ENCODE measurements at regions not wholly inside any gene's neighbourhood (a gene's known extent, or its start where the extent isn't known, plus 50 kb on each side); places are given as distances from the start of the nearest gene placed in this dataset.

DNA sequence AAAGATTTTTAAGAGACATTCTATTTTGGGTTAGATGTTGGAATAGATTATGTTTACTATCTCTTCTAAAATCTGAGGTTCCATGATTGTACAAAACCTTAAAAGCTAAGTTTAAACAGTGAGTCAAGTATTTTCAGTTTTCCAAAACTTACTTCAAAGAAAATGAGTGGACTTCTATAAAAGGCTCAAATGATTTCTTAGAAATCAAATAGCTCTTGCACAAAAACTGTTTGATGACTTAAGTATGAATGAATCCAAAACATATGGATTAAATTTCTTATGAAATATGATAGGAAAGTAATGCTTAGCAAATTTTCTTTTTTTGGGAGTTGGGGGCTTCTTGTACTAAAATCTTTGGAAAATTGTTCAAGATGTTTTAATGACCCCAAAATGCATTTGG, 837.3 kb upstream of the SLC35B3 start:
- Mint-ChIP-seq H3K27ac (ENCODE audit: unreplicated experiment) (no peak overlapping the region), H3K9me3 (ENCODE audit: low read depth, unreplicated experiment) (no peaks in the 10 kb centered on the region), H3K4me3 (ENCODE audit: low read depth, unreplicated experiment) (no peak overlapping the region), H3K27me3 (ENCODE audit: unreplicated experiment) (no peaks in the 10 kb centered on the region), H3K4me1 (ENCODE audit: low read depth, unreplicated experiment) (no peaks in the 10 kb centered on the region), H3K36me3 (ENCODE audit: insufficient read depth, unreplicated experiment) (no peaks in the 10 kb centered on the region)
- intact Hi-C loops (cut with micrococcal nuclease; ENCODE audit: unreplicated experiment): no loop called here
- TF ChIP-seq, protein P1, sequence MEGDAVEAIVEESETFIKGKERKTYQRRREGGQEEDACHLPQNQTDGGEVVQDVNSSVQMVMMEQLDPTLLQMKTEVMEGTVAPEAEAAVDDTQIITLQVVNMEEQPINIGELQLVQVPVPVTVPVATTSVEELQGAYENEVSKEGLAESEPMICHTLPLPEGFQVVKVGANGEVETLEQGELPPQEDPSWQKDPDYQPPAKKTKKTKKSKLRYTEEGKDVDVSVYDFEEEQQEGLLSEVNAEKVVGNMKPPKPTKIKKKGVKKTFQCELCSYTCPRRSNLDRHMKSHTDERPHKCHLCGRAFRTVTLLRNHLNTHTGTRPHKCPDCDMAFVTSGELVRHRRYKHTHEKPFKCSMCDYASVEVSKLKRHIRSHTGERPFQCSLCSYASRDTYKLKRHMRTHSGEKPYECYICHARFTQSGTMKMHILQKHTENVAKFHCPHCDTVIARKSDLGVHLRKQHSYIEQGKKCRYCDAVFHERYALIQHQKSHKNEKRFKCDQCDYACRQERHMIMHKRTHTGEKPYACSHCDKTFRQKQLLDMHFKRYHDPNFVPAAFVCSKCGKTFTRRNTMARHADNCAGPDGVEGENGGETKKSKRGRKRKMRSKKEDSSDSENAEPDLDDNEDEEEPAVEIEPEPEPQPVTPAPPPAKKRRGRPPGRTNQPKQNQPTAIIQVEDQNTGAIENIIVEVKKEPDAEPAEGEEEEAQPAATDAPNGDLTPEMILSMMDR (IDR thresholded peaks at IDR 0.05; ENCODE audit: unreplicated experiment): no peak
- BruUV-seq (replicated peaks): no TSS peak
- no peak for DNase-seq
- CTCF ChIA-PET: no interaction called here

- Mint-ChIP-seq H3K9me3 (ENCODE audit: low read depth, unreplicated experiment) (peaks cover 3% of the 10 kb centered on the region), H3K36me3 (ENCODE audit: insufficient read depth, unreplicated experiment) (no peaks in the 10 kb centered on the region), H3K27ac (ENCODE audit: unreplicated experiment) (no peak overlapping the region), H3K4me1 (ENCODE audit: low read depth, unreplicated experiment) (no peaks in the 10 kb centered on the region), H3K4me3 (ENCODE audit: low read depth, unreplicated experiment) (no peak overlapping the region), H3K27me3 (ENCODE audit: unreplicated experiment) (no peaks in the 10 kb centered on the region)
- intact Hi-C loops (cut with micrococcal nuclease; ENCODE audit: unreplicated experiment): no loop called here
- CTCF ChIA-PET: no interaction called here
- BruUV-seq (replicated peaks): no TSS peak
- no peak for DNase-seq
- TF ChIP-seq, protein P1 (IDR thresholded peaks at IDR 0.05; ENCODE audit: unreplicated experiment): no peak
Measured at GRCh38 chr6:9266741-9267140, 831.4 kb upstream of the SLC35B3 start.

DNA sequence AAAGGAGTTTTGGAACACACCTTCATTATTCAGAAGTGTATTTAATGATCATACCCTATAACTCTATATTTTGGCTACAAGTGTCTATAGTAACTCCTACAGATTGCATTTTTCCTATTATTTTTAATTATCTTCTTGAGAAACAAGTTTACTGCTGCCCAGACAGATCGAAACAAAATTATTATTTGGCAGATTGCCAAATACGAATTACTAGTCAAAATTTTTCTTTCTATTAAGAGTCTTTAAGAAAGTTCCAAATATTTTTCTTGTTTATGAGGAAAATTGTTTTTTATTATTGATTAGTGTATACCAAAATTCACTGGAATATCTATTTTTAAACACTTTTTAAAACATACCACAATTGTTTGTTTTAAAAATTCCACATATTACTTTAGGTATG, 821.9 kb upstream of the SLC35B3 start:
- CTCF ChIA-PET: no interaction called here
- no peaks in the 10 kb centered on the region for H3K27me3 Mint-ChIP-seq (ENCODE audit: unreplicated experiment)
- intact Hi-C loops (cut with micrococcal nuclease; ENCODE audit: unreplicated experiment): no loop called here

DNA sequence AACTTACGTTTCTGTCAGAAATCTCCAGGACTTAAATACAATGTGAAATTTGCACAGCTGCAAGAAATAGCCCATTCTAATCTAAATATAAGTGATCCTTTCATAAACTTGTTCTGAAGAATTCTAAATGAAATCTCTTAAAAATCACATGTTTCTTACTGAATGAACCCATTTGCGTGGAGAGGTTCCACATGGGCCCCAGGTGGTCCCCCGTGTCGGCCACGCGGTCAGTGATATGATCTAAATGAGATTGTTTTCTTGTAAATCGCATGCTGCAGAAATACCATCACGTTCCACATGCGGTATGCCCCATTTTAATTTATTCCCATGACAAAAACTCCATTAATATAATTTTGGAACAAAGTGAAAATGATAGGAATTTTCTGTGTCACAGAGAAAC, 818.9 kb upstream of the SLC35B3 start:
- CTCF ChIA-PET: no interaction called here
- BruUV-seq (replicated peaks): no TSS peak
- TF ChIP-seq, protein P1 (IDR thresholded peaks at IDR 0.05; ENCODE audit: unreplicated experiment): no peak
- no peaks in the 10 kb centered on the region for H3K27me3 Mint-ChIP-seq (ENCODE audit: unreplicated experiment)
- no peaks in the 10 kb centered on the region for H3K36me3 Mint-ChIP-seq (ENCODE audit: insufficient read depth, unreplicated experiment)
- DNase-seq: no peak
- no peak overlapping the region for H3K27ac Mint-ChIP-seq (ENCODE audit: unreplicated experiment)
- no peak overlapping the region for H3K4me3 Mint-ChIP-seq (ENCODE audit: low read depth, unreplicated experiment)
- intact Hi-C loops (cut with micrococcal nuclease; ENCODE audit: unreplicated experiment): no loop called here
- peaks cover 14% of the 10 kb centered on the region for H3K4me1 Mint-ChIP-seq (ENCODE audit: low read depth, unreplicated experiment)
- H3K9me3 Mint-ChIP-seq (ENCODE audit: low read depth, unreplicated experiment): no peaks in the 10 kb centered on the region

More for the DNA sequence above, 821.9 kb upstream of the SLC35B3 start:
- Mint-ChIP-seq H3K4me1 (ENCODE audit: low read depth, unreplicated experiment) (peaks cover 8% of the 10 kb centered on the region), H3K9me3 (ENCODE audit: low read depth, unreplicated experiment) (peaks cover 3% of the 10 kb centered on the region), H3K4me3 (ENCODE audit: low read depth, unreplicated experiment) (no peak overlapping the region), H3K27ac (ENCODE audit: unreplicated experiment) (no peak overlapping the region), H3K36me3 (ENCODE audit: insufficient read depth, unreplicated experiment) (no peaks in the 10 kb centered on the region)
- no peak for DNase-seq
- no TSS peak for BruUV-seq (replicated peaks)
- TF ChIP-seq, protein P1 (IDR thresholded peaks at IDR 0.05; ENCODE audit: unreplicated experiment): no peak

DNA sequence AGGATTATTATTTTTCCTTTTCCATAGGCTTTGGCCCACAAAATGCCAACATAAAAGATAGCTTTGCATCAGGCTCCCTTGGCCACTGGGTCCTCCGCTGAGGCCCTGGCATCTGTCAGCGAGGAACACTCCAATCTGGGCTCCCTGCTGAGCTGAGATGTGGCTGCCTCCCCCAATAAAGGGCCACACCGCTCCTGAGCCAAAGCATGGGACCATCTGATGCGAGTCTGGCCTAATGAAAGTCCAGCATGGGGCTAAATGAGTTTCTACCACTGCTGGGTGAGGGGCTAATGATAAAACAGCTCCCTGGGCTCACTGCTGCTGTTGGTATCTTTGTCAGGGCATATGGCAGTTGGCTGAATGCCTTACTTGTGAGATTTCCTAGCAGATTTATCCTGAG, 817.5 kb upstream of the SLC35B3 start:
- no peak for DNase-seq
- H3K4me1 Mint-ChIP-seq (ENCODE audit: low read depth, unreplicated experiment): peaks cover 14% of the 10 kb centered on the region
- H3K36me3 Mint-ChIP-seq (ENCODE audit: insufficient read depth, unreplicated experiment): no peaks in the 10 kb centered on the region
- TF ChIP-seq, protein P1 (IDR thresholded peaks at IDR 0.05; ENCODE audit: unreplicated experiment): no peak
- intact Hi-C loops (cut with micrococcal nuclease; ENCODE audit: unreplicated experiment): no loop called here
- no peak overlapping the region for H3K4me3 Mint-ChIP-seq (ENCODE audit: low read depth, unreplicated experiment)
- BruUV-seq (replicated peaks): no TSS peak
- H3K27me3 Mint-ChIP-seq (ENCODE audit: unreplicated experiment): no peaks in the 10 kb centered on the region
- H3K9me3 Mint-ChIP-seq (ENCODE audit: low read depth, unreplicated experiment): no peaks in the 10 kb centered on the region
- H3K27ac Mint-ChIP-seq (ENCODE audit: unreplicated experiment): no peak overlapping the region
- CTCF ChIA-PET: no interaction called here
